ENCODE measurements at regions not wholly inside any gene's neighbourhood (a gene's known extent, or its start where the extent isn't known, plus 50 kb on each side); places are given as distances from the start of the nearest gene placed in this dataset.

GRCh38 chr4:188551156-188551555, 411.9 kb downstream of the TRIML1 start:
- no peak for DNase-seq (ENCODE audit: low read depth in 2 of 2)

- no peak for DNase-seq (ENCODE audit: low read depth in 2 of 2)
These were observed 413.6 kb downstream of the TRIML1 start for GRCh38 chr4:188552741-188553275.

GRCh38 chr4:188554413-188554812, 415.2 kb downstream of the TRIML1 start:
- DNase-seq (ENCODE audit: low read depth in 2 of 2): no peak

GRCh38 chr4:188573104-188573503, 433.9 kb downstream of the TRIML1 start:
- no peak for DNase-seq (ENCODE audit: low read depth in 2 of 2)

- DNase-seq (ENCODE audit: low read depth in 2 of 2): no peak
These were observed 439.4 kb downstream of the TRIML1 start for GRCh38 chr4:188578657-188579056.

- DNase-seq (ENCODE audit: low read depth in 2 of 2): no peak
These were observed 456.8 kb downstream of the TRIML1 start for GRCh38 chr4:188596021-188596420.

GRCh38 chr4:188603646-188604045, 464.4 kb downstream of the TRIML1 start:
- no peak for DNase-seq (ENCODE audit: low read depth in 2 of 2)

GRCh38 chr4:188606635-188607034, 467.4 kb downstream of the TRIML1 start:
- no peak for DNase-seq (ENCODE audit: low read depth in 2 of 2)

- DNase-seq (ENCODE audit: low read depth in 2 of 2): no peak
These were observed 471.9 kb downstream of the TRIML1 start for GRCh38 chr4:188611143-188611542.

- DNase-seq (ENCODE audit: low read depth in 2 of 2): no peak
These were observed 473.4 kb downstream of the TRIML1 start for GRCh38 chr4:188612659-188613058.

- no peak for DNase-seq (ENCODE audit: low read depth in 2 of 2)
These were observed 474.7 kb downstream of the TRIML1 start for GRCh38 chr4:188613976-188614375.

- DNase-seq (ENCODE audit: low read depth in 2 of 2): no peak
These were observed 480.4 kb downstream of the TRIML1 start for GRCh38 chr4:188619456-188620149.

- no peak for DNase-seq (ENCODE audit: low read depth in 2 of 2)
These were observed 481.4 kb downstream of the TRIML1 start for GRCh38 chr4:188620608-188621007.

GRCh38 chr4:188623314-188623854, 484.1 kb downstream of the TRIML1 start:
- no peak for DNase-seq (ENCODE audit: low read depth in 2 of 2)

GRCh38 chr4:188624370-188624769, 485.1 kb downstream of the TRIML1 start:
- DNase-seq (ENCODE audit: low read depth in 2 of 2): no peak

GRCh38 chr4:188627892-188628291, 488.7 kb downstream of the TRIML1 start:
- no peak for DNase-seq (ENCODE audit: low read depth in 2 of 2)

GRCh38 chr4:188639479-188640100, 500.3 kb downstream of the TRIML1 start:
- DNase-seq (ENCODE audit: low read depth in 2 of 2): no peak

- no peak for DNase-seq (ENCODE audit: low read depth in 2 of 2)
These were observed 508.7 kb downstream of the TRIML1 start for GRCh38 chr4:188647820-188648370.

- DNase-seq (ENCODE audit: low read depth in 2 of 2): no peak
These were observed 510.4 kb downstream of the TRIML1 start for GRCh38 chr4:188649635-188650034.

- no peak for DNase-seq (ENCODE audit: low read depth in 2 of 2)
These were observed 511.3 kb downstream of the TRIML1 start for GRCh38 chr4:188650516-188650915.

GRCh38 chr4:188657365-188657764, 518.1 kb downstream of the TRIML1 start:
- no peak for DNase-seq (ENCODE audit: low read depth in 2 of 2)

GRCh38 chr4:188658958-188659522, 519.8 kb downstream of the TRIML1 start:
- no peak for DNase-seq (ENCODE audit: low read depth in 2 of 2)

Data from stimulated activated CD4-positive, alpha-beta T cell treated with anti-CD3 and anti-CD28 coated beads, Interleukin-15, amount 100 ng/mL, for 48 hours (primary cell).